Mesothelial cell of epicardium (in vitro differentiated cells): ENCODE measurements at regions not wholly inside any gene's neighbourhood (a gene's known extent, or its start where the extent isn't known, plus 50 kb on each side); places are given as distances from the start of the nearest gene placed in this dataset.
"Not testable (repeated sequence)": the region's sequence is repeated elsewhere in the genome, so short reads cannot be mapped to it uniquely, and the experiment has no call there.

ENCODE experiments used
- DNase-seq, 2 experiments: peaks; one replicate each; pipeline ENCODE4 v3.0.0; 2021; ENCODE audit warnings: low spot score in 2 of 2; ENCODE audit not compliant: unreplicated experiment in 2 of 2
- H3K27ac Mint-ChIP-seq: 2 replicates; pipeline ENCODE4 v1.8.0; 2021; ENCODE audit warnings: mixed read lengths
- H3K27me3 Mint-ChIP-seq: 2 replicates; pipeline ENCODE4 v1.8.0; 2021; ENCODE audit warnings: low read depth, mixed read lengths
- H3K36me3 Mint-ChIP-seq: 2 replicates; pipeline ENCODE4 v1.8.0; 2021; ENCODE audit warnings: mixed read lengths
- H3K4me1 Mint-ChIP-seq: 2 replicates; pipeline ENCODE4 v1.8.0; 2021; ENCODE audit warnings: mixed read lengths
- H3K4me3 Mint-ChIP-seq: 2 replicates; pipeline ENCODE4 v1.8.0; 2021; ENCODE audit warnings: mild to moderate bottlenecking, moderate library complexity, mixed read lengths
- H3K9me3 Mint-ChIP-seq: 2 replicates; pipeline ENCODE4 v1.8.0; 2021; ENCODE audit warnings: mixed read lengths
- TF ChIP-seq, protein P1 (sequence below): fragments of 200-600 bp; sonication (generic); IDR thresholded peaks from one replicate; pipeline ENCODE4 v1.5.0; 2021; ENCODE audit warnings: antibody characterized with exemption; ENCODE audit not compliant: unreplicated experiment

DNA sequence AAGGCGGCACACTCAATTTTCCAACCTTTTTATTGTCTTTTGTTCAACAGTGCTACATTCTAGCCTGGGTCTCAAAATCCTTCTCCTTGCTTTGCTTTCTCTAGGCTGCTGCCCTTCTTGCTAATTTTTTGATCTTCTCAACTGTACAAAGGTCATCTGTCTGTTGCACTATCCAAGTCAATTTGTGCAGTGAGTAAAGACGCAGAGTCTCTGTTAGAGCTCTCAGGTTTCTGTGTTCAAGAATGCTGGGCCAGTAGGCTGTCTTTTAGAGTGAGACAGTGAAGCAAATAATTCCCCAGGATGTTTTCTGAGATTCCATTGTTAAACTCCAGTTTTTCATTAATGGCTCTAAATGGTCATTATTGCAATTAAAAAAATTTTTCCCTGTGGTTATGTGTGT lies 255.7 kb upstream of the ACTBL2 start:
- TF ChIP-seq, protein P1, sequence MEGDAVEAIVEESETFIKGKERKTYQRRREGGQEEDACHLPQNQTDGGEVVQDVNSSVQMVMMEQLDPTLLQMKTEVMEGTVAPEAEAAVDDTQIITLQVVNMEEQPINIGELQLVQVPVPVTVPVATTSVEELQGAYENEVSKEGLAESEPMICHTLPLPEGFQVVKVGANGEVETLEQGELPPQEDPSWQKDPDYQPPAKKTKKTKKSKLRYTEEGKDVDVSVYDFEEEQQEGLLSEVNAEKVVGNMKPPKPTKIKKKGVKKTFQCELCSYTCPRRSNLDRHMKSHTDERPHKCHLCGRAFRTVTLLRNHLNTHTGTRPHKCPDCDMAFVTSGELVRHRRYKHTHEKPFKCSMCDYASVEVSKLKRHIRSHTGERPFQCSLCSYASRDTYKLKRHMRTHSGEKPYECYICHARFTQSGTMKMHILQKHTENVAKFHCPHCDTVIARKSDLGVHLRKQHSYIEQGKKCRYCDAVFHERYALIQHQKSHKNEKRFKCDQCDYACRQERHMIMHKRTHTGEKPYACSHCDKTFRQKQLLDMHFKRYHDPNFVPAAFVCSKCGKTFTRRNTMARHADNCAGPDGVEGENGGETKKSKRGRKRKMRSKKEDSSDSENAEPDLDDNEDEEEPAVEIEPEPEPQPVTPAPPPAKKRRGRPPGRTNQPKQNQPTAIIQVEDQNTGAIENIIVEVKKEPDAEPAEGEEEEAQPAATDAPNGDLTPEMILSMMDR, result no peak
- Mint-ChIP-seq H3K27me3 (no peaks in the 10 kb centered on the region), H3K36me3 (no peaks in the 10 kb centered on the region), H3K4me1 (peaks cover 35% of the 10 kb centered on the region), H3K4me3 (no peak overlapping the region), H3K27ac (peak overlapping the region; percentile 3), H3K9me3 (no peaks in the 10 kb centered on the region)
- DNase-seq, result no peak

DNA sequence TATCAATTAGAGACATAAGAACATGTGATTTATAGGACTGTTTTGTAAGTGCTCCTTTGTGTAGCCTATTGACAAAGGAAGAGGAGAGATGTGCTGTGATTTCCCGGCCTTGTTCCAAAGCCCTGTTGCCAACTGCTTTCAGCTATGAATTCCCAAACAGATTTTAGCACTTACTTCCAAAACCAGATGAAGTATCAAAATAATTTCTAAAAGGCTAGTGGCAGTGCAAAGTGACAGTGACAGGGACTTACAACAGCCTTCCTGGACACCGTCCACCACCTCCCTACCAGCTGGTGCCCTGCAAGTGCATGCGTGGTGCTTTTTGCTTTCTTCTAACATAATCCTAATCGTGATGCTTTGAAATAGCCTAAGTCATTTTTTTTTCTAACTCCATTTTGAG lies 254.1 kb upstream of the ACTBL2 start:
- Mint-ChIP-seq H3K36me3 (no peaks in the 10 kb centered on the region), H3K4me3 (no peak overlapping the region), H3K4me1 (peaks cover 35% of the 10 kb centered on the region), H3K27ac (peak overlapping the region; percentile 58), H3K27me3 (no peaks in the 10 kb centered on the region), H3K9me3 (no peaks in the 10 kb centered on the region)
- DNase-seq, result no peak
- TF ChIP-seq, protein P1, result no peak

DNA sequence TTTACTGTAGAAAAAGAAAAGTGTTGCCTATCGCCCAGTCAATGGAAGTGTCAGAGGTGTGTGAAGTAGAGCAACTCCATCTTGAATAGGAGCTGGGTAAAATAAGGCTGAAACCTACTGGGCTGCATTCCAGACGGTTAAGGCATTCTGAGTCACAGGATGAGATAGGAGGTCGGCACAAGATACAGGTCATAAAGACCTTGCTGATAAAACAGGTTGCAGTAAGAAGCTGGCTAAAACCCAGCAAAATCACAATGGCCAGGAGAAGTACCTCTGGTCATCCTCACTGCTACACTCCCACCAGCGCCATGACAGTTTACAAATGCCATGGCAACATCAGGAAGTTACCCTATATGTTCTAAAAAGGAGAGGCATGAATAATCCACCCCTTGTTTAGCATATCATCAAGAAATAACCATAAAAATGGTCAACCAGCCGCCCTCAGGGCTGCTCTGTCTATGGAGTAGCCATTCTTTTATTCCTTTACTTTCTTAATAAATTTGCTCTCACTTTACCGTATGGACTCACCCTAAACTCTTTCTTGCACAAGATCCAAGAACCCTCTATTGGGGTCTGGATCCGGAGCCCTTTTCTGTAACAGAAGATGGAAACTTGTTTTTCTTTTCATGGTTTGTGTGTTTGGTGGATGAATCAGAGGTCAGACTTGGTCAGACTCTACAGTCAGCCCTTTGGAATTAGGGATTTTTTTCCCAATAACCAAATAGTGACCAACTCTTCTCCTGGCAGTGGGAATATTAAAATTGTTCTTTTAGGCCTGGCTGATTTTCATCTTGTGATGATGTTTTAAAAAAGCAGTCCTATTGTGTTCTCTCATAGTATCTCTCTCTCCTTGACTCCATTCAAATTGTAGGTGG lies 252.9 kb upstream of the ACTBL2 start:
- not testable (repeated sequence) for H3K9me3 Mint-ChIP-seq, DNase-seq, H3K4me3 Mint-ChIP-seq, H3K27me3 Mint-ChIP-seq, H3K36me3 Mint-ChIP-seq
- Mint-ChIP-seq H3K27ac (peak overlapping the region; percentile 22), H3K4me1 (peaks cover 35% of the 10 kb centered on the region)

DNA sequence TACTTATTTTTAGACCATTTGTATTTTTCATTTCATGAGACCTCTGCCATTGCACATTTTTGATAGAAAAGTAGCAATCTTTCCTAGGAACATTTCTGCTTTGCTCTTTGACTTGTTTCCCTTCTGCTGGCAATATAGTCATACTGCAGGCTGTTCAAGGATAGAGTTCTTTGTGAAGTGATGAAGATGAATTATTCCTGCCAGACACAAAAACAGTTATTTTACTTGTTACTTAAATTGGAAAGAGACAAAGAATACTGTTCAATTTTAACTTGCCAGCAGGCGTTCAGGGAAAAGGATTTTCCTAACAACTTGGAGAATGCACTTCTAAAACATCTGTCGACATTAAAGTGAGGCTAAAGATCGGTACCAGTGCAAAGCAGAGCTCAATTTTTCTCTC lies 251.7 kb upstream of the ACTBL2 start:
- H3K27me3 Mint-ChIP-seq, result no peaks in the 10 kb centered on the region
- H3K36me3 Mint-ChIP-seq, result no peaks in the 10 kb centered on the region
- DNase-seq, result no peak
- peak overlapping the region; percentile 18 for H3K27ac Mint-ChIP-seq
- H3K4me1 Mint-ChIP-seq, result peaks cover 35% of the 10 kb centered on the region
- H3K4me3 Mint-ChIP-seq, result no peak overlapping the region
- peaks cover 11% of the 10 kb centered on the region for H3K9me3 Mint-ChIP-seq
- TF ChIP-seq, protein P1, result no peak

DNA sequence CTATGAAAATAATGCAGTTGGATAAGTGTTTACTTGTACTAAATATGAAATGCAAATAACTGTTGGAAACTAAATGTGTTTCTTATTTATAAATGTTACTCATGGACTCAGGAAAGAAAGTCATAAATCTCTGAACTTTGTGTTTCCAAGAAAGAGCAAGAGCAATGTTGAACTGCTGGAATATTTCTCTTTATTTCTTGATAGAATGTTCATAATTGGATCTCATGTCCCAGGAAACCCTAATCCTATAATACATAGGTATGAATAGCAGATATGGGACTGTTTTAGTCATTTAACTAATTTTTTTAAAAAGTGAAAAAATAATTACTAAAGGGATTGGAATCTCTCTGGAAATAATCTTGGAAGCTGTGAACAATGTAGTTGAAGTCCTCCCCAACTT lies 245.0 kb upstream of the ACTBL2 start:
- peaks cover 2% of the 10 kb centered on the region for H3K4me1 Mint-ChIP-seq
- peaks cover 5% of the 10 kb centered on the region for H3K36me3 Mint-ChIP-seq
- TF ChIP-seq, protein P1, result no peak
- H3K27ac Mint-ChIP-seq, result no peak overlapping the region
- no peak for DNase-seq
- no peak overlapping the region for H3K4me3 Mint-ChIP-seq
- no peaks in the 10 kb centered on the region for H3K27me3 Mint-ChIP-seq
- H3K9me3 Mint-ChIP-seq, result peaks cover 27% of the 10 kb centered on the region

DNA sequence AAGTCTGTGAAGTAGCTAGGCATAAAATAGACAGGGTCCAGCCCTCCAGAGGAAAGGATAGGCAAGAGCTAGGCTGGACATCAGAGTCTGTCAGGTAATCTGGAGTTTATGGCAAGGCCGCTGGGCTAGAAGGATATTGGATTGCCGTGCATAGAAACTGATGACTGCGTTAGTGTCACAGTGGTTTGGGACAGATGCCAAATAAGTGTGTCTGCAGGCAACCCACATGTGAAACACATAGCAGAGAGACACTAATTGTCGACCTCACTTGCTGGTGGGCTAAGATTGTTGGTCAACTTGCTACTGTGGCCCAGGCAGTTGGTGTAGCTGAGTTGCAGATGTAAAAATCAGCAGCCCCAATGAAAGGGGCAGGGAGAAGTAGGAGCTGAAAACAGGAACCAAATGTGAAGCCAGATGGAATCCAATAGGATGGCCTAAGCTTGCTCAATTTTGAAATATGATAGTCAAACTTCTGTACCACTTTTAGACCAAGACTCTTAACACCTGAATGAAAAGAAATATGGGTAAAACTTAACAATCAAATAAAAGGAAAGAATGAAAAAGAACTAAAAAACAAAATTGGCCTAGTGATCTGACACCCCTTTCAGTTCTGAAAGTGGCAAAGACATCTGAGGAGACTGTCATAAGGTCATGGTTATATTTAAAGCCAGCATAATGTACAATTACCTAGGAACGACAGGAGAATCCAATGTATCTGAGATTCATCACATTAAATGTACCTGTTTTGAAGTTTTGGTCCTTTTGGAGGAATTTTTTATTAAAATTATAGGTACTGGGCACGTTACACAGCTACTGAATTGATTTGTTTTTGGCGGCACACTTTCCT lies 243.3 kb upstream of the ACTBL2 start:
- no peak for DNase-seq
- no peak overlapping the region for H3K27ac Mint-ChIP-seq
- peaks cover 6% of the 10 kb centered on the region for H3K4me1 Mint-ChIP-seq
- H3K9me3 Mint-ChIP-seq, result peaks cover 22% of the 10 kb centered on the region
- peaks cover 5% of the 10 kb centered on the region for H3K36me3 Mint-ChIP-seq
- TF ChIP-seq, protein P1, result no peak
- no peak overlapping the region for H3K4me3 Mint-ChIP-seq
- H3K27me3 Mint-ChIP-seq, result no peaks in the 10 kb centered on the region
